NB4 (cell line): ENCODE measurements at regions not wholly inside any gene's neighbourhood (a gene's known extent, or its start where the extent isn't known, plus 50 kb on each side); places are given as distances from the start of the nearest gene placed in this dataset.

Source experiments
- CTCF ChIP-seq: IDR thresholded peaks from one replicate; pipeline ENCODE4 v1.5.1; 2012; ENCODE audit warnings: low read depth, low read length
- MAX ChIP-seq: IDR thresholded peaks from 2 replicates; pipeline ENCODE4 v1.6.1; 2011; ENCODE audit warnings: low read depth, low read length
- POLR2A ChIP-seq: IDR thresholded peaks from 2 replicates; pipeline ENCODE4 v1.6.1; 2011; ENCODE audit warnings: mild to moderate bottlenecking; ENCODE audit not compliant: insufficient read length; ENCODE audit errors: extremely low read depth

GRCh38 chr4:81745050-81745449 is 273.3 kb upstream of the RASGEF1B start:
- TF ChIP-seq CTCF = no peak
- TF ChIP-seq POLR2A = no peak
- TF ChIP-seq MAX = no peak
